Putamen (tissue), 1 donor: ENCODE measurements at regions not wholly inside any gene's neighbourhood (a gene's known extent, or its start where the extent isn't known, plus 50 kb on each side); places are given as distances from the start of the nearest gene placed in this dataset.
"Not testable (repeated sequence)": the region's sequence is repeated elsewhere in the genome, so short reads cannot be mapped to it uniquely, and the experiment has no call there.

Experiments
- DNase-seq: peaks from one replicate; pipeline ENCODE4 v3.0.0-alpha.2; 2016; ENCODE audit warnings: low spot score

DNA sequence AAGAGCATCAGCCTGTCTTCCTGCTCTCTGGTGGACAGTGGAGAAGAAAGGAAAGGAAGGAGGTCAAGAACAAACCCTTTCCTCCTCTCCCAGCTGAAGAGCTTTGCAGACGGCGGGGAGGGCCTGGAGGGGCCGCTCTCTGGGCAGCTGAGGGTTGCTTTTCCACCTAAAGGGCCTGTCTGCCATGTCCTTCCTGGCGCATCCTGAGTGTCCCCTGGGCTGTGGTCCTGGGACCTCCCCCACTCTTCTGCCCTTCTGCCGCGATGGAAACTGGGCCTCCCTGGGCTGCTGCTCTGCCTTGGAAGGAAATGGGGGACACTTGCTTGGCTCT lies 107.0 kb downstream of the ETS2 start:
- no peak for DNase-seq

DNA sequence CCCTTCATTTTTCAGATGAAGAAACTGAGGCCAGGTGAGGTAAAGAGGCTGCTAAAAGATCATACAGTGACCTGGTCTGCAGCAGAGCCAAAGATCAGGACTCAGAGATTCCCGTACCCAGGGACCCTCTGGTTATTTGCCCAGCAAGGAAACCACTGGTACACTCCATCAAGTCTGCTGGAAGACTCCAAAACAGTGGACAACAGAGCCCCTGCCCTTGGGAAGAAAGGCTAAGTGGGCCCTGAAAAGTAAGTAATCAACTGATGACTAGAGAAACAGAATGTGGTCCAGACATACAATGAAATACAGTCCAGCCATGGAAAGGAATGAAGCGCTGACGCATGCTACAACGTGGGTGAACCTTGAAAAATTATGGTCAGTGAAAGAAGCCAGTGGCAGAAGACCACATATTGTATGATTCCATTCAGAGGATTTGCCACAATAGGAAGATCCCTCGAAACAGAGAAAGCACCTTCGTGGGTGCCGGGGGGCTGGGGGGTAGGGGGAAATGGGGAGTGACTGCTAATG lies 106.4 kb downstream of the ETS2 start:
- no peak for DNase-seq

DNA sequence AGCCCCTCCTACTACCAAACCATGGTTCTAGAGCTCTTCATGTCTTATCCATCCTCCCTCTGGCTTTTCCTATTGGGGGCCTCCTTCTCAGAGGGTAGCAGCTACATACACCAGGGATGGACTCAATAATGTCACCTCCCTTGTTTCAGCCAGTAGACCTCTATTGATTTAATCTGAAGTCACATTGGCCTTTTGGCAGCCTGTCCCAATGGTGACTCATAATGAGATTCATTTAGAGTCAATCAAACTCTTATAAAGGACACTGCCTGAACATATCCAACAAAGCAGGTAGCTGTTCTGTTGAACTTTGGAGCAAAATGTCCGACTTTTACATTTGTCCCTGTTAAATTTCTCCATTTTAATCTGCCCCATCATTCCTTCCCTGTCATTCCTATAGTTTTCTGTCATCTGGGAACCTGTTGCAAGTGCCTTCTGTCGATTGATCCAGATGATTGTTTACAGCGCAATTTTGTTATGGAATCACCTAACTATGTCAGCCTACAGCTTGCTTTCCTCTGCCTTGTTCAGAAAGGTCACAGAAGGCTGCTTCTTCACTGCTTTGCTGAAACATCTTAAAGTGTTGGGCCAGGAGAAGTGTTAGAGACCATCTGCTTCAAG lies 105.9 kb downstream of the ETS2 start:
- DNase-seq: no peak

DNA sequence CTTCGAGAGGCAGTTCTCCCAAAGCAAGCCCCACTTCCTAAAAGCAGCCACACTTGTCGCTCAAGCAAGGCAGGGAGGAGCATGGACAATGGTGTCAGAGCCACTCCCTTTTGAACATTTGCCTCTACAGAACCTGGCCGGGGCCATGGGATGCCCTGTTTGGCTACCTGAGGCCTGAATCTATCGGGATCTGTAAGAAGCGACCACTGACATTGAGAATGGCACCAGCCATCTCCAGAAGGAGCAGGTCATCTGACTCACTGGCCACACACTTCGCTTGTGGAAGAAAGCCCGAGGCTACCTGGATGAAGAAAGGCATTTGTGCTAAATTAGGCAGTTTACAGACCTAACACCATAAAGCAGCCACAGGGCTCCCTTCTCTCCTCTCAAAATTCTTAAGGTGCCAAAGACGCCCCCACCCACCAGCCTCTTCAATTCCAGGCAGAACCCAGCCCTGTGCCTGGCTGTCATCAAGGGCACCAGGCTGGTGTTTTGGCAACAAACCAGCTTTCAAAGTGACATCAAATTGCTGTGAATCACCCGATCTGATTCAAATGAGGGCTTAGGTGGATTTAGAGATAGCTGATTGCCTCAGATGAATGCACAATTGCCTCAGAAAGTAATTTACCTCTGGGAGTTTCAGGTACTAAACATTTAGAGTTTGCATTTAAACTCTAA lies 104.8 kb downstream of the ETS2 start:
- no peak for DNase-seq

DNA sequence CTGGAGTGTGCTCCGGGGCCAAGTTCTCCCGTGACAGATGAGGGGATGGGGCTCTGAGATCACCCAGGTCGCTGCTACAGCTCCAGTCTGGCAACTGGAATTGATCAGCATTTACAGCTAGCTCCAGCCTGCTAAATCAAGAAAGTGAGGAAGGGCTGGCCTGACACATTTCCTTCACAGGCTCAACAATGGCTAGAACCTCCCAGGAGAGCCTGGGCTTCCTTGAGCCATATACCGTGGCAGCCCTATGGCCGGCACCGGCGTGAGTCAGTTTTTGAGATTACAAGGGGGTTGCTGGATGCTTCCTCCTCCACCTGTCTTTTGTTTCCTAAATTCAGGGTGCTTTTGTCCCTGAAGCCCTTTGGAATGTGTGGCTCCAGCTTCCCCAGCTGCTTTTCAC lies 104.2 kb downstream of the ETS2 start:
- no peak for DNase-seq

DNA sequence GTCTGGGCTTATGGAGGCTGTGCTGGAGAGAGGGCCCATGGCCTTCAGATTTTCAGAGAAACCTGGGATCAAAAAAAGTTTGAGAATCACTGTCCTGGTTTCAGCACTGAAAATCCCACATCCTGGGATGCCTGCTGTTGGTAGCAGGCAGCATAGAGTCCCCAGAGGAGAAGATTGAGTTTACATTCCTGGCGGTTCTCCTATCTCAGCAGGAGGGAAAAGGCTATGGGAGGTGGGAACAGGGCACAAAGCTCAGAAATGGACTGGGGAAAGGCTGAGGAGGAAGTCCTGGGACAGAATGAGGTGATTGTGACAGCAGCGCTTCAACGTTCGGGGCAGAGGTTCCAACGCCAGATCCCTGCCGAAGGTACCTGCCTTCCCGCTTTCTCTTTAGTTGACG lies 103.4 kb downstream of the ETS2 start:
- no peak for DNase-seq

DNA sequence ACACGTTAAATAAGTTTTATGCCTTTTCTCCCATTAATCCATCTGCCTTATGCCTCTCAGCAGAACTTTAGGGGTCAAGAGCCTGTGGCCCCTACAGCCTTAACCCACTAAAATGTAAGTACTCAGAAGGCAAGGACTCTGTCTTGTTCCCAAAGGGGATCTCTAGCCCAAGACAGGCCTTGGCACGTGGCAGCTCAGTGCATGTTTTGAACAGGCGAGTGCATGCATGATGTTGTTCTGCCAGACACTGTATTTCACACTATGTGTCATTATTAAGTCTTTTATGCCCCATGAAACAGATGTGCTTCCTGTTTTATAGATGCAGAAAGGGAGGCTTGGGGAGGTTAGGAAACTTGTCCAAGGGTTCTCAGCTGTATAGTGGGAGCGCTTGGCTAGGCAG lies 102.8 kb downstream of the ETS2 start:
- DNase-seq: no peak

DNA sequence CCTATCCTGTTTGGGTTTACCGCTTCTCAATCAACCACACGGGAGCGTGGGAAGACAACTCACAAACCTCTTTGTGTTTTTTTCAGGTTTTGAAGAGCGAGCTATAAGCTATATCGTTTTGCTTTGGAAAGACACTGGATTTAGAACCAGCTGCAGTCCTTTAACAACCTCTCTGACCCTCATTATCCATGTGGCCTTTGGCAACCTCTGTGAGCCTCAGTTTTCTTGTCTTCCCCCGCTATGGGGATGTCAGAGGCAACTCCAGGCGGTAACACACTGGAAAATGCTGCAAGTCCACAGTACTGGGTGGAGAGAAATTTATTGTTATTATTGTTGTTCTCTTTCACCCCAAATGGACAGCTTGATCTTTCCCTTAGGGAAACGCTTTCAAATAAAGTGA lies 100.0 kb downstream of the ETS2 start:
- DNase-seq: no peak

DNA sequence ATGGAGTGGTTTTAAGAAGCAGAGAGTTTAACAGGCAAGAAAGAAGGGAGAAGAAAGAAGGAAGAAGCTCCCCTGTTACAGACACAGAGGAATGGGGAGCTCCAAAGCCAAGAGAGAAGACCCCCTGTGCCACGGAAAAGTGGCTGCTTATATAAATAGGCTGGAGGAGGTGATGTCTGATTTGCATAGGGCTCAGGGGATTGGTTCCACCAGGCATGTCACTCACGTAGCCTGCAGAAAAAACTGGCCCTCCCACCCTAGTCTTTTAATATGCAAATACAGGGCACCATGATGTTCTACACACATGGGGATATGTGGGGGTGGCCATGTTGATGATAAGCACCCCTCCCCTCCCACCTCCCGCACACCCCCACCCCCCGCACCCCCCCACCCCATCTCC lies 99.6 kb downstream of the ETS2 start:
- DNase-seq: no peak

DNA sequence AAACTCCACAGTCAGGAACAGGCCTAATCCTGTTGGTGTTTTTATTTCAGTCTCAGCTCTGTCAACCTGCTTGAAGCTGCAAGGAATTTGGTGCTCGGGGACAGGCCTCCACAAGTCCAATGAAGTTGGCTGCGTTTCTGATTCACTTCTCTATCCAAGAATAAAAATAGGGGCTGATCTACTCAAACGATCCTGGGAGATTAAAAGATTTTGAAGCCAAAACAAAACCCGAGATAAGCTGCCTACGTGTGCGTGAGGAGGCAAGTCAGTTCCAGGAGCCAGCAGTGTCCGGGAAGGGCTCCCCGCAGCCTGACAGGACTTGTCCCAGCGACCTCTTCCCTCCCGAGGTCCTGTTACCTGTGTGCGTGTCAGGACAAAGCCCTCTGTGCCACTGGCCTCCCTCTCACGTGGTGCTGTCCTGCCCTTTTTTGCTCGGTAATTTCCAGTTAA lies 98.0 kb downstream of the ETS2 start:
- DNase-seq: no peak

DNA sequence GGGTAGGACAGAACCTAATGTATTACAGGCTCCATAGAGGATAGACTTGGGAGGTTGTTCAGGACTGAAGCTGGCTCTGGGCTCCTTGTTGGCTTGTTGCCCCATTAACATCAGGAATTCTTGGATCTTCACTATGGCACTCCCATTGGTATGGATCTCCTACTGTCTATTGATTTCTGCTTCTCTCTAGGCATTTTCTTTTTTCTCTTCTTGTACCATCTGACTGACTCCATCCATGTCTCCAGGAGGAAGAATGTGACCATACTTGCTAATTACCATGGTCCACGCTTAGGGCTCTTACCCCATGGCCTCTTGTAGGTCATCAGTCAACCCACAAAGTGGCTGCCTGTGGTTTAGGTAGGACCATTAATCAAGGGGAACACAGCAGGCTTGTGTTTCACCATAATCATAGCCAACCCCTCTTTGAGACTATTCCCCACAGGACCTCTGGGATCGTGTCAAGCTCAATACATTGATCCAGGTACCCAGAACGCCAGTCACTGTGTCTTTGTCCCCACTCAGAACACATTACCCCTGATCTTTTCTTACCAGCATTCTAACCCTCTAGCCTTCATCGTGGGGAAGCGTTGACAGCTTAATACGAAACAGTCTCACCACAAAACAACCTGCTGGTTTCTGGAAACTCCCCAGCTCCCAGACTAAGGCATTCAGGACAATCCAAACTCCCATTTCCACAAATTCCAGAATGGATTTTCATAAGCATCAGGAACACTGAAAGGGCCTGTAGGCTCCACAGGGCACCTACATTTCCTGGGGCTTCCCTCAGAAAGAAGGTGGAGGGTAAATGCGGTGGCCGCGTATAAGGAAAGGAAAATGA lies 97.1 kb downstream of the ETS2 start:
- DNase-seq: no peak

DNA sequence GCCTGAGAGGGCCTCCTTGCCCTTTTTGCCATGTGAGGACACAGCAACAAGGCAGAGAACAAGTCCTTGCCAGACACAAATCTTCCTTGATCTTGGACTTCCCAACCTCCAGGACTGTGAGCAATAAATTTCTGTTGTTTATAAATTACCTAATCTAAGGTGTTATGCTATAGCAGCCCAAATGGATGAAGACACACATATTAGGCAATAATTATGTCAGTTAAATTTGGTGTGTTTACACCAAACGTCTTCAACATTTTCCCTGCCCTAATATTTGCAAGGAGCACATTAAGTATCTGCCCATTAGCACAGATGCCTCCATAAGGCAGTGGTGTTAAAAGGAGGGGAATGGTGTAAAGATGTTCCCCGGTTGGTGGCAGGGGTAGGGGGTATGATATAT lies 94.8 kb downstream of the ETS2 start:
- DNase-seq: no peak

DNA sequence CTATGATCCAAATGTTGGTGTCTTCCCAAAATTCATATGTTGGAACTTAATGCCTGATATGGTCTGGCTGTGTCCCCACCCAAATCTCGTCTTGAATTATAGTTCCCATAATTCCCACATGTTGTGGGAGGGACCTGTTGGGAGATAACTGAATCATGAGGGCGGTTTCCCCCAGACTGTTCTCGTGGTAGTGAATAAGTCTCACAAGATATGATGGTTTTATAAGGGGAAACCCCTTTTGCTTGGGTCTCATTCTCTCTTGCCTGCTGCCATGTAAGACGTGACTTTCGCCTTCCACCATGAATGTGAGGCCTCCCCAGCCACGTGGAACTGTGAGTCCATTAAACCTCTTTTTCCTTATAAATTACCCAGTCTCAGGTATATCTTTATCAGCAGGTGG lies 94.3 kb downstream of the ETS2 start:
- DNase-seq: not testable (repeated sequence)

DNA sequence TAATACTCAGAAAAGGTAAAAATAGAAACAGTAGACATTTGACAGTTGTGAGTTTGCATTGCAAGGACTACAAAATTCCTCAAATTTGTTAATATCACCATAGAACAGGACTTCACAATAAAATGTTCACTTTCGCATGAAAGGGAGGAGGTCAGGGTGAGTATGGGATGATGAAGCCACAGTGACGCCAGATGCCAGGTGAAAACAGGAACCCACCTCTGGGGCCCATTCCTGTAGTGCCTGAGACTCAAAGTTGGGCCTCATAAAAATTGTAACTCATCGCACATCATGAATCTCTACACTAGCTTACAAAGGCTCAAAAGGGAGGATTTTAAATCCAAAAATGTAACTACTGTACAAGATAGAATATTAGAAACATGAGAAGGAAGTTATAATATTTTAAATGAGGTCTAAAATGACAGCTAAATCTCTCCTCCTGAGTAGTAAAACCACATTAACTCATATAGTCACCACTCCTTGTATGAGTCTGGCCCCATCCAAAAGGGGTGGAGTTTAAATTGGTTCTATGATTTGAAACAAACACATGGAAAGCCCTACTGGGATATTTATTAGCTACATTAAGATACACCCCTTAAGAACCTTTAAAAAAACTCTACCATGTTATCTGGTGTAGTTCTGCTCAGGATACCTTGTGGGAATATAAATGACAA lies 93.7 kb downstream of the ETS2 start:
- no peak for DNase-seq

DNA sequence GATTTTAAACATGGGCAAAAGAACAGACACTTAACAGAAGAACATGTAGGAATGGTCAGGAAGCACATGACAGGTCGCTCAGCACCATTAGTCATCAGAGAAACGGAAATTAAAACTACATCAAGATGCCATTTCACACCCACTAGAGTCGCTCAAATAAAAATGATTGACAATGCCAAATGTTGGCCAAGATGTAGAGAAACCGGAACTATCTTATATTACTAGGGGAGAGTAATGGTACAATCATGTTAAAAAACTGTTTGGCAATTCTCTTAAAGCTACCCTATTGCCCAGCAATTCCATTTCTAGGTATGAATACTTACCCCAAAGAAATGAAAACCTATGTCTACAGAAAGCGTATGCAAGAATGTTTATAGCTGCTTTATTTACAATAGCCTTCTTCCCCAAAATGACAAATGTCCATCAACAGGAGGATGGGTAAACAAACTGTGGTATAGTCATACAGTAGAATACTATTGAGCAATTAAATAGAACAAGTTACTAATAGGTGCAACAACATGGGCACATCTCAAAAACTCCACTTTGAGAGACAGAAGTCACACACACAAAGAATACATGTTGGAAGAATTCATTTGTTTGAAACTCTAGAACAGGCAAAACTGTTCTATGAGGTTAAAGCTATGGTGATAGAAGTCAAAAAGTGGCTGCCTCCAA lies 92.8 kb downstream of the ETS2 start:
- no peak for DNase-seq

DNA sequence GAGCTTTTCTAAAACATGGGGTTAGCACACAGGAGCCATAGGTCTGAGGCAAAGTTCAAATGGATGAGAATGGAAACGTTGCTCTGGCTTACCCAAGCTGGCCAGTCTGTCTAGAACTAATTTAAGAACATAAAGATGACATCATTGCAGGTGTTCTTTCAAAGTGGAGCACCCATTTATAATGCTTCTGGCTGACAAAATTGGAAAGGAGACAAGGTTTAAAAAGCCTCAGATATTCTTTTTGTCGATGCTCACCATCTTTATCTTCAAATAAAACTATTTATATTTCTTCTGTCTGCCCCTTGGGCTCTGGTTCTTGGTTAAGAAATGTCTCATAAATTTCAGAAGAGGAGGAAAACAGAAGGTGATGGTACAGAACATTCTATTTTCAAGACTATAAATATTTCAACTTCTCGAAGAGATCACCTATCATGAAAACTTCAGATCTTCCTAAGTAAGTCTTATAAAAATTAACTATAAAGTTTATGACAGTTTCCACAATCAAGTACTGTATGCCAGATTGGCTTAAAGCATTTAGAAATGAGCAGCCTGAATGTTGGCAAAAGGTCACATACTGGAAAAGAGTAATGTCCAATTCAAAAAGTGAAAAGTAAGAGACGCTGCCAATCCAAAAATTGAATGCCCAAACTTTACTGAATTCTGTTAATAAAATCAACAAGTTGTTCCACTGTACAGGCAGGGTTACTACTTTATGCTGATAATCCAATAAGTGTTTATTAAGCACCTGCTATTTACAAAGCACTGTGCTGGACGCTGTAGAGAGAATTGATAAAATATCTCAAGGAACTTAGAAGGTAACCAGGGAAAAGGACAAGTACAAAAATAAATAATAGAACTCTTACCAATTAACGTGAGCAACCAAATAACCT lies 92.0 kb downstream of the ETS2 start:
- no peak for DNase-seq

DNA sequence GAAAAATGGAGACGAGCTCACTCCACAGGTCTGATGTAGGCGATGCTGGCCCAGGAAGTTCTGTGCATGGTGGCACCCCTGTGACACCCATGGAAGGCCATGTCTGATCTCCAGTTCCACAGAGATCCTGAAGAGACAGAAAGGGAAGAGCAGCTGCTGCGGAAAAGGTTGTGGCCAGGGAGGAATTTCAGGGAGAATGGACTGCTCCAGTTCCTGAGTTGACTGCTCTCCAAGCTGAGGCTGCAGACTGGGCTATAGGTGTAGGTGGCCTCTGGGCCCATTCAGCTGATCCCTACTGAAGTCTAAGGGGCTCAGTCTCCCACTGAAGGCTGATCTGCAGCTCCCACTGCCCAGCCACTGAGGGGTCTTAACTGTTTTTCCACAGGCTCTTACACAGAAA lies 89.2 kb downstream of the ETS2 start:
- DNase-seq: no peak

DNA sequence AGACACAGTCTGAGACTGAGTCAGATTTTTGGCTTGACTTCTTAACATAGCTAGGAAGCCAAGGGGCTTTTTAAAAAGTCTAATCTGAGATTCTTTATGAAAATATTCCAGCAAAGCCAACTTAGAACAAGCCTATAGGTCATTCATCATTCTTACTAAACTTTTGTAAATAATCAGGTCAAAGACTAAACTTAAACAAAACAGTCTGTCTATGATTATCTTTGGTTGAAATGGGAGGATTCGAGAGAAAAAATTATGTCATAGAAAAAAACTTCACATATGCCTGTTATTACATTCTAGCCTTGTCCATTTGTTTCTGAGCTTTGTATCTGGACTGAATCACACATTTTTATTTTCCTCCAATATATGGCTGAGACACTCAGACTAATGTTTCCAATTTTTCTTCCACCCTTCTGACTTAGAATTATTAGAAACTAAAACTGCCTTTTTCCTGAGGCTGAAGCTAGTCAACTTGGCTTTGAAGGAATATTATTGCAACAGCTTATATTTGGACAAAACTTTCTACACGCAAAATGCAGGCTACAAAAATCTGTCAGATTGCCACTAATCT lies 83.3 kb downstream of the ETS2 start:
- no peak for DNase-seq

DNA sequence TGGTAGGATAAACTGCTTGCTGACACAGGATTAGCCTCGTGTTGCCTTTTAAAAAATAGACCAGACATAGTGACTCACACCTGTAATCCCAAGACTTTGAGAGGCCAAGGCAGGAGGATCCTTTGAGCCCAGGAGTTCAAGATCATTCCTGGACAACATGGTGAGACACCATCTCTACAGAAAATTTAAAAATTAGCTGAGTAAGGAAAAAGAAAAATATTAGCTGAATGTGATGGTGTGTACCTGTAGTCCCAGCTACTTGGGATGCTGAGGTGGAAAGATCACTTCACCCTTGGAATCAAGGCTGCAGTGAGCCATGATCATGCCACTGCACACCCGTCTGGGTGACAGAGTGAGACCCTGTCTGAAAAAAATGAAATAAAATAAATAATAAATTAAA lies 82.0 kb downstream of the ETS2 start:
- no peak for DNase-seq

DNA sequence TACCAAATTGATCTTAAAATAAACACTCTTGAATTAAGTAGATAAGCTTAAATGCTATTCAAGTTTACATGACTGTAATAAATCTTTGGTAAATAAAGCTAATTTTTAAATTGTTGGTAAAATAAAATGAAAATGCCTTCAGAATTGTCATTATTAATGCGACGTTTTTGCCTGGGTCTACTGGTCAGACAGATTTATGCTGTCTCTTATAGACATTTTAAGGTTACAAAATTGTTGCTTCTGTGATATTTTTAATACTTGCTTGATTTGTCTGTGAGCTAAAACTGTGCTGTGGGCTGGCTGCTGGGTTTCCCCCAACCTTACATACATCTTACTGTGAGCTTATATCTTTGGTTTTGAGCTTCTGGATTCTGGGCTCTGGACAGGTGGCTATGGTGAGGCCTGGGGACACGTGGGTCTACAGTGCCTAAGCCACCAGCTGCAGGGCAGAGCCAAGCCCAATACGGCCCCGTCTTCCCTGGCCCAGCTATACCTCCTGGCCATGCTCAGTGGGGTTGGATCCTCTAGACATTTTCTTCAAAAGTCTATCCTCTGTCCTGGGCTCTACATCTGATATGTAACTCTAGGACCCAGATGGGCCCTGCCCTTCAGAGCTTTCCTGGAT lies 81.4 kb downstream of the ETS2 start:
- DNase-seq: no peak
